Right lobe of liver (tissue), 6 donors: ENCODE measurements at regions not wholly inside any gene's neighbourhood (a gene's known extent, or its start where the extent isn't known, plus 50 kb on each side); places are given as distances from the start of the nearest gene placed in this dataset.
"Not testable (repeated sequence)": the region's sequence is repeated elsewhere in the genome, so short reads cannot be mapped to it uniquely, and the experiment has no call there.

Experiments used
- ATAC-seq, 4 donors: fragments of 200-7000 bp; cut with Tn5 transposase; one replicate each; pipeline ENCODE4 v1.9.1; 2020; ENCODE audit warnings: mild to moderate bottlenecking in 4 of 4, moderate library complexity in 4 of 4
- DNase-seq, 3 donors: peaks; one replicate each; pipeline ENCODE4 v3.0.0-alpha.2; 2020
- H3K27ac ChIP-seq, 3 donors: fragments of 200-600 bp; one replicate each; pipeline ENCODE4 v1.8.0; 2022
- H3K27me3 ChIP-seq, 2 donors: fragments of 200-600 bp; one replicate each; pipeline ENCODE4 v1.8.0; 2022
- H3K36me3 ChIP-seq, 4 donors: fragments of 200-600 bp; sonication (generic) in 1 of 4; one replicate each; pipeline versions ENCODE4 v1.5.1 to v1.8.0; 2017 to 2022; ENCODE audit warnings: control low read depth in 1 of 4
- H3K4me1 ChIP-seq, 4 donors: fragments of 200-600 bp; sonication (generic) in 1 of 4; one replicate each; pipeline versions ENCODE4 v1.5.1 to v1.8.0; 2017 to 2022; ENCODE audit warnings: control low read depth in 1 of 4
- H3K4me3 ChIP-seq, 3 donors: fragments of 200-600 bp; one replicate each; pipeline ENCODE4 v1.8.0; 2022
- H3K9me3 ChIP-seq, 4 donors: fragments of 200-600 bp; sonication (generic) in 1 of 4; one replicate each; pipeline versions ENCODE4 v1.5.1 to v1.8.0; 2017 to 2022; ENCODE audit warnings: control low read depth in 1 of 4
- CTCF ChIP-seq, 4 donors: fragments of 200-600 bp in 3 of 4; fragments of 450-650 bp in 1 of 4; IDR thresholded peaks; one replicate each; pipeline versions ENCODE4 v1.5.1 to v1.8.0; 2016 to 2022; ENCODE audit warnings: antibody characterized with exemption in 4 of 4, mild to moderate bottlenecking in 2 of 4
- POLR2A ChIP-seq: fragments of 450-650 bp; IDR thresholded peaks from one replicate; pipeline ENCODE4 v1.6.1; 2017; ENCODE audit warnings: antibody characterized with exemption, mild to moderate bottlenecking
- WGBS: methylation state at CpG from one replicate; pipeline ENCODE4 v1.1.6; 2018; ENCODE audit warnings: low coverage, low lambda C conversion rate; ENCODE audit not compliant: insufficient coverage; ENCODE audit errors: missing lambda C conversion rate; 5-methylcytosine and 5-hydroxymethylcytosine counted together
- intact Hi-C, 2 donors: fragments of 100-400 bp; cut with DNase I; formaldehyde crosslinking; loops; one replicate each; pipeline versions ENCODE4 v1.11.2 to v1.14.1; 2022
- donor health status: DM: no; HTN: yes; CAD: no.
- donor health status: DM: no; HTN: no; CAD: no.
- donor health status: DM: no; HTN: no; CAD: no.
- donor health status: DM: no; HTN: yes; CAD: no.
- donor health status: DM: no; HTN: yes; CAD: no.

DNA sequence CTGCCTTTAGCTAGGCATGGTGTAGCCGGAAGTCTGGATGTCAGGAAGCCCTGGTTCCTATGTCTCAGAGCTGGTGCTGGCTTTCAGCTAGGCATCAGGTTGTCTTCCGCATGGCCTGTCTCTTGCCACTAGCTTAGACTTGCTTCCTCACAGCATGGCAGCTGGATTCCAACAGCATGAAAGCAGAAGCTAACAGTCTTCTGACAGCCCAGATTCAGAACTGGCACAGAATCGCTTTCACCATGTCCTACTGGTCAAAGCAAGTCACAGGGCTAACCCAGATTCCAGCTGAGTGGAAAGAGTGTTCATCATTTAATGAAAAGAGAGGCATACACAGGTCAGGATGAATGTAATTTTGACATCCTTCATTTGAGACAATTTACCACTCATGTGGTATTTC, 1050.5 kb downstream of the ROBO2 start:
- no peak for DNase-seq
- Histone ChIP-seq H3K4me1 (no peaks in the 10 kb centered on the region), H3K9me3 (no peaks in the 10 kb centered on the region), H3K27me3 (no peaks in the 10 kb centered on the region), H3K36me3 (no peaks in the 10 kb centered on the region), H3K27ac (no peak overlapping the region), H3K4me3 (no peak overlapping the region)
- WGBS = 88% methylated on average over 2 of the region's 3 CpGs
- intact Hi-C loops = no loop called here
- no peak for ATAC-seq
- TF ChIP-seq POLR2A (no peak), CTCF (IDR thresholded peaks at IDR 0.05) (no peak)

GRCh38 chr3:78091478-78092119, 1051.7 kb downstream of the ROBO2 start:
- DNase-seq = no peak
- Histone ChIP-seq H3K27ac (no peak overlapping the region), H3K4me3 (no peak overlapping the region), H3K9me3 (no peaks in the 10 kb centered on the region), H3K27me3 (no peaks in the 10 kb centered on the region), H3K4me1 (no peaks in the 10 kb centered on the region), H3K36me3 (no peaks in the 10 kb centered on the region)
- no peak for ATAC-seq
- TF ChIP-seq CTCF (IDR thresholded peaks at IDR 0.05) = no peak
- no peak for TF ChIP-seq POLR2A
- intact Hi-C loops = no loop called here
- WGBS = 34% methylated on average over 2 of the region's 2 CpGs

- H3K9me3 ChIP-seq, DNase-seq, H3K27ac ChIP-seq, H3K27me3 ChIP-seq, intact Hi-C loops, ATAC-seq, H3K4me1 ChIP-seq, H3K36me3 ChIP-seq, H3K4me3 ChIP-seq: not testable (repeated sequence)
- WGBS = 75% methylated on average over 1 of the region's 1 CpG
Observed at GRCh38 chr3:78092574-78092973, 1052.7 kb downstream of the ROBO2 start.

DNA sequence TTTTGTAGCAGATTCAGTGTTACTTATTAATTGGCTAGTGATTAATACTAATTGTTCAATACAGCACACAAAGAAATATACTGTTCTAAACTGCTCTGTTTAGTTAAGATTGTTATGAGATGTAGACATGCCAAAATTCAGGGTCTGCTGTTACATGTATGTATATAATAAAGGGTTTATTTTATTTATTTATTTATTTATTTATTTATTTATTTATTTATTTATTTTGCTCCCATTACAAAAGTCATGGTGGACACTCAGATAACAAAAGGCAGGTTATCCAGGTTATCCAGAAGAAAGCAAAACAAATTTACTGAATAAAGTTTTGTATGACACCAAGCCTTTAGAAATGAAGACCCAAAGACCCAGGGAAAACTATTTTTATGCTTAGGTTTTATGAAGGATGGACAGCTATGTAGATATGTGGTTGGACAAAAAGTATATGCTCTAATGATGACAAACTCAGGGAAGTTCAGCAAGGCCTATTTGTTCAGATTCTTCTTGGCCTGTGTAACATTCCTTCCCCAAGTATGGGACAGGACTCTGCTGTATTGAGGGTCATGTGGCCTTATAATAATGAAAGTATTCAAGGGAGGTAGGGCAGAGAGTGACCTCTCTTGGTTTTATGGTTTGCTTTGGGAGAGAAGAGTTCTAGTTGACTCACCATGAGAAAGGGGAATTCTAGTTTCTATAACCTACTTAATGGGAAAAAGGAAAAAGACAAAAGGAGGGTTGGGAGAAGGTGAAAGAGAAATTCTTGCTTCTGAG, 1056.8 kb downstream of the ROBO2 start:
- no peaks in the 10 kb centered on the region for H3K27me3 ChIP-seq
- intact Hi-C loops = no loop called here

More for the DNA sequence above, 1056.8 kb downstream of the ROBO2 start:
- DNase-seq (no peak), ATAC-seq (no peak)
- H3K27ac ChIP-seq = no peak overlapping the region
- no peaks in the 10 kb centered on the region for H3K4me1 ChIP-seq
- no peaks in the 10 kb centered on the region for H3K36me3 ChIP-seq
- no peak for TF ChIP-seq POLR2A
- TF ChIP-seq CTCF (IDR thresholded peaks at IDR 0.05) = no peak
- H3K4me3 ChIP-seq = no peak overlapping the region
- no peaks in the 10 kb centered on the region for H3K9me3 ChIP-seq
